Adrenal gland (tissue), 9 donors: ENCODE measurements at regions not wholly inside any gene's neighbourhood (a gene's known extent, or its start where the extent isn't known, plus 50 kb on each side); places are given as distances from the start of the nearest gene placed in this dataset.

ENCODE experiments used
- DNase-seq, 7 donors: peaks; one replicate each; pipeline ENCODE4 v3.0.0-alpha.2; 2019 to 2020
- H3K27ac ChIP-seq, 5 donors: fragments of 200-600 bp; sonication (generic) in 4 of 5; 1 replicate in 3 of 5; 2 replicates in 2 of 5; pipeline versions ENCODE4 v1.5.1 to v1.8.0; 2016 to 2020; ENCODE audit warnings: mild to moderate bottlenecking in 1 of 5
- H3K27me3 ChIP-seq: fragments of 200-600 bp; 2 replicates; pipeline ENCODE4 v1.8.0; 2021
- H3K36me3 ChIP-seq, 2 donors: fragments of 200-600 bp; replicated peaks in 1 of 2; 1 replicate in 1 of 2; 2 replicates in 1 of 2; pipeline versions ENCODE4 v1.5.1 to v1.8.0; 2018 to 2022
- H3K4me1 ChIP-seq, 2 donors: fragments of 200-600 bp; replicated peaks in 1 of 2; 1 replicate in 1 of 2; 2 replicates in 1 of 2; pipeline versions ENCODE4 v1.5.1 to v1.8.0; 2018 to 2021
- H3K4me3 ChIP-seq, 4 donors: fragments of 200-600 bp; sonication (generic) in 3 of 4; one replicate each; pipeline ENCODE4 v1.5.1; 2016 to 2018
- H3K9me3 ChIP-seq, 3 donors: fragments of 200-600 bp; sonication (generic) in 1 of 3; replicated peaks in 1 of 3; 1 replicate in 2 of 3; 2 replicates in 1 of 3; pipeline versions ENCODE4 v1.5.1 to v1.8.0; 2016 to 2021
- CTCF ChIP-seq, 6 experiments: fragments of 450-650 bp in 4 of 6; fragments of 200-600 bp in 2 of 6; sonication (generic) in 1 of 6; IDR thresholded peaks; 1 replicate in 5 of 6; 2 replicates in 1 of 6; pipeline versions ENCODE4 v1.5.1 to v1.8.0; 2016 to 2021; ENCODE audit warnings: antibody characterized with exemption in 6 of 6, mild to moderate bottlenecking in 2 of 6, moderate library complexity in 1 of 6
- POLR2A ChIP-seq, 2 donors: fragments of 450-650 bp; IDR thresholded peaks; one replicate each; pipeline ENCODE4 v1.6.1; 2017; ENCODE audit warnings: antibody characterized with exemption in 2 of 2, mild to moderate bottlenecking in 2 of 2, moderate library complexity in 1 of 2
- WGBS, 4 donors: extraction: QIAGEN DNeasy Blood & Tissue Kit in 2 of 4; methylation state at CpG; one replicate each; pipeline versions ENCODE4 v1.1.5 to v1.1.7; 2013 to 2017; 5-methylcytosine and 5-hydroxymethylcytosine counted together
- intact Hi-C, 2 donors: fragments of 100-400 bp; cut with DNase I; formaldehyde crosslinking; loops; one replicate each; pipeline versions ENCODE4 v1.14.1 to v1.15.0; 2022 to 2023
- donor health status: healthy with polysubstance abuse.
- donor health status: Bipolar disorder and iron deficiency.
- donor health status: DM: yes; HTN: yes; CAD: no.
- donor health status: DM: no; HTN: no; CAD: no.
- donor health status: DM: no; HTN: no; CAD: no.

- DNase-seq: peak in 4 of 7 donors; percentile 4 to 39 (median 10)
- H3K9me3 ChIP-seq: no peaks in the 10 kb centered on the region
- H3K4me3 ChIP-seq: no peak overlapping the region
- no peaks in the 10 kb centered on the region for H3K36me3 ChIP-seq
- intact Hi-C loops: loop anchor here in 1 of 2 donors (10.0 kb wide), 1 partner anchor 64 kb away; no protein-coding TSS in a partner anchor
- no peaks in the 10 kb centered on the region for H3K4me1 ChIP-seq
- no peaks in the 10 kb centered on the region for H3K27me3 ChIP-seq
- TF ChIP-seq POLR2A (IDR thresholded peaks at IDR 0.05): no peak
- TF ChIP-seq CTCF (IDR thresholded peaks at IDR 0.05): no peak
- WGBS, 4 donors: 80 to 86% (median 85%) methylated on average over 13 of the region's 13 CpGs
- no peak overlapping the region for H3K27ac ChIP-seq
Observed at GRCh38 chr9:129289131-129289731, 111.2 kb upstream of the IER5L start.

- TF ChIP-seq POLR2A (IDR thresholded peaks at IDR 0.05): no peak
- no peak for TF ChIP-seq CTCF (IDR thresholded peaks at IDR 0.05)
- no peak overlapping the region for H3K27ac ChIP-seq
- no peaks in the 10 kb centered on the region for H3K9me3 ChIP-seq
- H3K27me3 ChIP-seq: no peaks in the 10 kb centered on the region
- peak in 4 of 7 donors; percentile 11 to 31 (median 14) for DNase-seq
- intact Hi-C loops: loop anchor here in 1 of 2 donors (10.0 kb wide), 1 partner anchor 63 kb away; no protein-coding TSS in a partner anchor
- H3K36me3 ChIP-seq: no peaks in the 10 kb centered on the region
- WGBS, 4 donors: 85 to 86% (median 86%) methylated on average over 17 to 24 of the region's 24 CpGs
- H3K4me3 ChIP-seq: no peak overlapping the region
- H3K4me1 ChIP-seq: no peaks in the 10 kb centered on the region
Observed at GRCh38 chr9:129287619-129288305, 109.7 kb upstream of the IER5L start.

GRCh38 chr9:129285979-129286772 lies 108.1 kb upstream of the IER5L start:
- Histone ChIP-seq H3K27ac (no peak overlapping the region), H3K36me3 (no peaks in the 10 kb centered on the region), H3K4me1 (no peaks in the 10 kb centered on the region), H3K4me3 (no peak overlapping the region), H3K9me3 (no peaks in the 10 kb centered on the region), H3K27me3 (no peaks in the 10 kb centered on the region)
- WGBS, 4 donors: 86 to 96% (median 94%) methylated on average over 20 to 23 of the region's 23 CpGs
- intact Hi-C loops: loop anchor here in 1 of 2 donors (10.0 kb wide), 1 partner anchor 61 kb away; no protein-coding TSS in a partner anchor
- DNase-seq: peak in 4 of 7 donors; percentile 7 to 17 (median 11)
- TF ChIP-seq CTCF (IDR thresholded peaks at IDR 0.05) (no peak), POLR2A (IDR thresholded peaks at IDR 0.05) (no peak)

GRCh38 chr9:129285382-129285781 lies 107.3 kb upstream of the IER5L start:
- Histone ChIP-seq H3K36me3 (no peaks in the 10 kb centered on the region), H3K27me3 (no peaks in the 10 kb centered on the region), H3K9me3 (no peaks in the 10 kb centered on the region), H3K4me3 (no peak overlapping the region), H3K27ac (no peak overlapping the region), H3K4me1 (no peaks in the 10 kb centered on the region)
- intact Hi-C loops: loop anchor here in 1 of 2 donors (10.0 kb wide), 1 partner anchor 61 kb away; no protein-coding TSS in a partner anchor
- 89 to 95% (median 94%) methylated on average over 6 to 7 of the region's 7 CpGs for WGBS, 4 donors
- no peak for TF ChIP-seq CTCF (IDR thresholded peaks at IDR 0.05)
- DNase-seq: peak in 3 of 7 donors; percentile 2 to 18 (median 14)
